NCI-H2107 treated with DMSO at 0.1 percent for 48 hours (cell line): ENCODE measurements at regions not wholly inside any gene's neighbourhood (a gene's known extent, or its start where the extent isn't known, plus 50 kb on each side); places are given as distances from the start of the nearest gene placed in this dataset.
A peak's percentile ranks its signal among the peaks of the same experiment; 100 is the strongest.

Experiments
- DNase-seq: peaks from one replicate; lab custom pipeline; 2025; ENCODE audit not compliant: unreplicated experiment; lab: John Stamatoyannopoulos, UW

DNA sequence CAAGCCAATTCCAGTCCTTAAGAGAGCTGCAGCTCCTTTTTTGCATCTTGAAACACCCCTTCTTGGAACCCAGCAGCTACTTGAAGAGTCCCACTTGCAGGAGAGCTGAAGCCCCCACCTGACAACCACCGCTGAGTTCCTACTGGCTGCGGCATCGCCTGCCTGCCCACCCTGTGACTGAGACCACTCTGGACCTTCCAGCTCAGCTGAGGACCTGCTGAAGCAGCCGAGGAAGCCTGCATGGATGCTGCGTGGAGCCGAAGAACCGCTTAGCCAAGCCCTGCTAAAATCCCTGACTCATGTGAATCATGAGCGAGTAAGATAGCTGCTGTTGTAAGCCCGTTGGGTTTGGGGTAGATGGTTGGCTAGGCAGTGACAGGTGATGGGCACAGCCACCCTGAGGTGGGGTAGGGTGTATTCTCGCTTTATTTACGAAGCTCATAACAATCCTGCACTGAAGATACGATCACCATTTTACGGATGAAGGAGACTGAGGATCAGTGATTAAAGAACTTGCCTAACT lies 78.4 kb downstream of the INHBB start:
- DNase-seq, result no peak

DNA sequence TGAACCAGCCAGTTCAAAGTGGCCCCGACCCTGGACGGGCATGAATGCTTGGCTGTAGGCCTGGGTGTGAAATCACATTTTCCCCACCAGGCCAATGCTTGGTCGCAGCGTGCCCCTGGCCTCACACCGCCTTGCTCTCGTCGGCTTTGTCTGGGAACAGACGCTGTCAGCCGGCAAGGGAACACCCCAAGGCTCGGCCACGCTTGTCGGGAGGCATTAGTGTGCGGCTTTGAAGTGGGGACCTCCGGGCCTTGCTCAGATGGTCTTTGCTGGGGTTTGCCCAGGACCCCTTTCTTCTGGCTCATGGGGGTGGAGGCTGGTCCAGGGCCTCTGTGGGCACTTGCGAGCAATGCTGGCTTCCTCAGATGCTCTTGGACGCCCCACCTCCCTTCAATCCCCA lies 79.1 kb downstream of the INHBB start:
- no peak for DNase-seq

DNA sequence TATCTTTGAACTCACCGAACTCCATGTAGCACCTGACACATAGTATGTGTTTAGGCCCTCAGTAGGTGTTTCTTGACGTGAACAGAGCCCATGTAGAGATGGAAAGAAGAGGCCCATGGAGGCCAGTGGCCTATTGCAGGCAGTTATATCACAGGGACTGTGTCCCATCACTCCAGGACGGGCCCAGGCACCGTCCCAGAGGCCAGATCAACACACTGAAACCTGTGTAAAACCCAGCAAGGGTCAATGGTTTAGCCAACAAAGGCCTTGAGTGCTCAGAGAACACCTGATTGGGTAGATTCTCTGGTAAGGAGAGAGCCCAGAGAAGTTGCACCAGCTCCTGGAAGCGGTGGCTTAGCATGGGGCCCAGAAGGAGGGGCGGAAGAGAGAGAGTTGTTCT lies 82.8 kb downstream of the INHBB start:
- no peak for DNase-seq

DNA sequence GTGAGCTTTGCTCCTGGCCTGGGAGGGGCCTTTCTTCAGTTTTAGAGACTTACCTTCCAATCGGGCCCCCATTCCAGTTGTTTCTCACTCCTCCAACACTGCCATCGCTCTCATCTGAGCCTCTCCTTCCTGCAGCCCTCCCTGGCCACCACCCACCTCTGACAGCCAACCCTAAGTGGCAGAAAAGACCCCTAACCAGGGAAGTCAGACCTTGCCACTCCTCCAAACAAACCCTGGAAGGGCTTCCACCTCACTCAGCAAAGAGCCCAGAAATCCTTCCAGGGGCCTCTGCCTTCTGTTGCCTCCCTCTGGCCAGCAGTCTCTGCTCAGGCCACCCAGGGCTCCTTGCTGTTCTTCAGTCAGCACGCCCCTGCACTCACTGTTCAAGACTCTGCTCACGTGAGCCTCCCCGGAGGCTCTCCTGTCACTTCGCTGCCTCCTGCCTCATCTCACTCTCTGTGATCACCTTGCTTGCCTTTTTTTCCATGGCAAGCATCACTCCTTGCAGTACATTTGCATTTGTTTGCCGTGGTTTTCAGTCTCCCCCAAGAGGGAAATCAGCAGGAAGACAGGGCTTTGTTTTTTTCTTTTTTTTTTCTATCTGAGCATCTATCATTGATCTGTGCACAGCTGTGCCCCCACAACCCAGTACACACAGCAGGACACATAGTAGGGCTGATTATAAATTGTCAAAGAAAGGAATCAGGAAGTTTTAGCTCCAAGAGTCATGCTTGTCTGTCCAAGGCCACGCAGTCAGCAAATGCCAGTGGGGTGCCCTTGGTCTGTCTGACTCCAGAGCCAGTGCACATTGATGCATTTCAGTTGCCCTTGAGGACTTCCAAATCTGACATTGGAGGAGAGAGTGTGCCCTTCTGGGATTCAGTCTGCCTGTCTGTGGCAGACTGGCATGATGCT lies 83.9 kb downstream of the INHBB start:
- peak; percentile 10 for DNase-seq

DNA sequence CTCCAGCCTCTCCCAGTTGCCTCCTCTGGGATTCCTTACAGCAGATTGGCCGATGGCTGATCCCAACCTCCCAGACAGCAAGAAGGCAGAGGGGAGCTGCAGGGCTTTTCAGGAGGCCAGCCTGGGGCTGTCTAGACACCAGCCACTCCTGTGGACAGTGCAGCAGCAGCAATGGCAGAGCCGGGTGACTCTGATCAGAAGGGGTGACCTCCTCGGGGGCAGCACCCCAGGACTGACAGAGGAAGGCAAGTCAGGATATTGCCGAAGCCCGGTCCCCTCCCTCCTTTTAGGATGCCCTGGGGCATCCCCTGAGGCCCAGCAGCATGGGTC lies 84.5 kb downstream of the INHBB start:
- DNase-seq, result no peak

DNA sequence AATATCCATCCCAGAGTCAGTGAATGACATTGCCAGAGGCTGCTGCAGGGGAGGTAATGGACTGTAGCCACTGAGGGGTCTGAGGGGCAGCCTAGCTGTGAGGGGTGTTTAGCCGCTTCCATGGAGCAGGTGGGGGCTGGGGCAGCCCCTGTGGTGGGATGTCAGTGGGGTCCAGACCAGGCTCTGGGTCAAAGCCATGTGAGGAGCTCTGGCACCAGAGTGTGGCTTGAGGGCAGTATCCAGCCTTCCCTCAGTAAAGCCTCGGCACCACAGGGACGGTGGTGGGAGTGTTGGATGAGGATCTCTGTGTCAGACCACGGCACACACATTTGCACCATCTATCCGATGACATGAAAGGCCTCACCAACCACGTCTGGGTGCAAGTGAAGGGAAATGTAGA lies 85.0 kb downstream of the INHBB start:
- no peak for DNase-seq

DNA sequence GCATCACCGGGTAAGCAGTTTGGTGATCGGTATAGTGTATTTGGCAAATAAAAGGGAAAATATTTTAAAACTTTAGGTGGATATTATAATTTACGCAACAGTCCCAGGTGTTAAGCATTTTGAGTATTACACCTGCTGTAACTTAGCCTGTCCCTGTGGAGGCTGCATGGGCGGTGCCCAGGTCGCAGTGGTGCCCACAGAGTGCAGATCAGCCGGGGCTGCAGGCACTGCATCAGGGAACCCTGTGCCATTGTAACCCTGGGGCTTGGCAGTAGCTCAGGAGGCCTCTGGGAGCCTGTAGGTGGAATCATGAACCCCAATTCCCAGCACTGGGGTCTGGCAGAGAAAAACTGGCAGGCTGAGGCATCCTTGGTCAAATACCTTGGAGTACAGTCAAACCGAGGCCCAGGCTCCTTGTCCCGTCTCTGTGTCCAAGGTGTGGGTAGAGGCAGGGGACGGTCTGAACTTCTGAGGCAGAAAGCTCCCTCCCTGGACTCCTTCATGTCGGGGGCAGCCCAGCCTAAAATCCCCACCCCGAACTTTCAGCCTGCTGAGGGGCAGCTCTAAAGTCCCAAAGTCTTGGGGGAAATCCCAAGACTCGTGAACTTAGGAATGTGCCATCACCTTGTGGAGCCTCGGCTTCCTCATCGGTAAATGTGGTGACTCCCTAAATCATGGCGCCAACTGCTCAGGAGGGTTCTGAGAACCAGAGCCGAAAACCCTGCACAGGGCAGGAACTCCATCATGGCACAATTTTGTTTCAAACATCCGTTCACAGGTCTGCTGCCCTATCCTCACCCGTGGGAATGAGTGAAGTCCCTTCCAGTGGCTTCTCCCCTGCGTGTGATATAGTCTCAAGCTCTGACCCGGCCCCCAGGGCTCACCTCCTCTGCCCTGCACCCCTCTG lies 85.7 kb downstream of the INHBB start:
- DNase-seq, result no peak

DNA sequence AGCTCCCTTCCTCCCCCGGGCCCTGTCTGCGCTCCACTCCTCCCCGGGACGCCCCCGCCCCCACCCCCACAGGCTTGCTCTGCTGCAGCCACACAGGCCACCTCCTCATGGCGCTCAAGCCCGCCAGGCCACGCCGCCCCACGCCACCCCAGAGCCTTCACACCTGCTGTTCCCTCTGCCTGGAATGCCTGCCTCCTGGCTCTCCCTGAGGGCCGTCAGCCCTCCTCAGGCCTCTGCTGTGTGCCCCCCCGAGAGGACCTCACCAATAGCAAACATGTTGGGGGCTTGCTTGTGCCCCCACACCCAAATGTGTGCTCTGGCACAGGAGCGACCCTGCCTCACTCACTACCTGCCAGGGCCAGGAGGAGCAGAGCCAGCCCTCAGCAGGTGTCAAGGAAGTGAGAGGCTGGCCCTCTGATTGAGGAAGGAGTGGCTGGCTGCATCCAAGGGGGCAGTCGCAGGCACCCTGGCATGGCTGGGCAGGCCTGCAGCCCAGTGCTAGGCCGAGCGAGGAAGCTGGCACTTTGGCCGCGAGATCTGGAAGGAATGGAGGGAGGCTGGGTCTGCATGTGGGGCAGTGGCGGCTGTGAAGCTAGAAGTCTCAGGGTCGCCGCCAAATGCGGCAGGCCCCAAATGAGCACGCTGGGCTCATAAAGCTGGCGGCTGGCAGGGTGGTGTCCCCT lies 86.5 kb downstream of the INHBB start:
- DNase-seq, result no peak

DNA sequence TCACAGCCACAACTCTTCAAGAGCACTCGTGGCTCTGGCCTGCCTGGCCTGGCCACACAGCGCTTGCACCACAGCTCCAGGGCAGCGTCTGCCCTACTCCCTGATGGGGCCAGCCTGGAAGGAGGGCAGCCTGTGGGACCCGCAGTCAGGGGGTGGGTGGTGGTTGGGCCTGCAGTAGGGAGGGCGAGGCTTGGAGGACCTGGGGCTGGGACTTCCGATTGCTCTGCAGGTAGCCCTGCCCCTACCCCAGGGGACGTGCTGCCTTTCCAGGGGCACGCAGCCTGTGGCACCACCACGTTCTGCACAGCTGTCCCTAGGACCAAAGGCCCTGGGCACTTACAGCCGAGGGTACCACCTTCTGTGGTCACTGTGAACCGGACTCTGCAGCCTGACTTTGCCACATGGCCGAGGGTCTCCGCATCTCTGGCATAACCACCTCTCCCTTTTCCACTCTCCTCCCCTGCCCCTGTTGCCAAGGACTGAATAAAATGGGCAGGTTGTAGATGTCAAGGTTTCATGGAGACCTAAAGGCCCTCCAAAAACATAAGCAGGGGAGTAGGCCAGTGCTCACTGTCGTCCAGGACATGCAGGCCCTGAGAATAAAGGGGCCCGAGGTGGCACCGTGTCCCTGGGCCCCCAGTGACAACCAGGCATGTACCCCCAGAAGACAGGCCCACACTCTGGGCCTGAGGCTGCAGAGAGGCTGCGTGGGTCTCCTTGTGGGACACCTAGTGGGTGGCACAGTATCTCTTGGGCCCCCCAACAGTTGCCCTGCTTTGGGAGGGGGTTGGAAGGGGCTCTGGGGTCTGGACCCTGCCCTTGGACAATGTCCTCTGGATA lies 87.3 kb downstream of the INHBB start:
- DNase-seq, result no peak

DNA sequence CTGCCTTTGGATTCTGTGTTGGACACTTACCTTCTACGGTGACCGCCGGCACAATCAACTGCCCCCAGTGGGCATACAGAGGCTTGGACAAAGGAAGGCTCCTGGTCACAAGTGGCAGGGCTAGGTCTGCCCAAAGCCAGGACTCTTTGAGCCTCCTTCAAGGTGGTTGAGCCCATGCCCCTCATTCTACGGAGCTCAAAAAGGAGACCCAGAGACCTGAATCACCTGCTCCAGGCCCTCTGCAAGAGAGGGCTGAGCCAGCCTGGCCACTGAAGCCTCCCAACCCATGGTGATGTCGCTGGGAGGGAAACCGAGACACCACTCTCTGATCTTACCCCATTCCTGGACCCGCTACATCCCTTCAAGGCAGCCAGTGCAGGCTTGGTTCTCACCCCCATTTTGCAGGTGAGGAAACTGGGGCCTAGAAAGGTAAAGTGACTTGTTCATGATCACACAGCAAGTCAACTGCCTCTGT lies 87.9 kb downstream of the INHBB start:
- DNase-seq, result no peak

DNA sequence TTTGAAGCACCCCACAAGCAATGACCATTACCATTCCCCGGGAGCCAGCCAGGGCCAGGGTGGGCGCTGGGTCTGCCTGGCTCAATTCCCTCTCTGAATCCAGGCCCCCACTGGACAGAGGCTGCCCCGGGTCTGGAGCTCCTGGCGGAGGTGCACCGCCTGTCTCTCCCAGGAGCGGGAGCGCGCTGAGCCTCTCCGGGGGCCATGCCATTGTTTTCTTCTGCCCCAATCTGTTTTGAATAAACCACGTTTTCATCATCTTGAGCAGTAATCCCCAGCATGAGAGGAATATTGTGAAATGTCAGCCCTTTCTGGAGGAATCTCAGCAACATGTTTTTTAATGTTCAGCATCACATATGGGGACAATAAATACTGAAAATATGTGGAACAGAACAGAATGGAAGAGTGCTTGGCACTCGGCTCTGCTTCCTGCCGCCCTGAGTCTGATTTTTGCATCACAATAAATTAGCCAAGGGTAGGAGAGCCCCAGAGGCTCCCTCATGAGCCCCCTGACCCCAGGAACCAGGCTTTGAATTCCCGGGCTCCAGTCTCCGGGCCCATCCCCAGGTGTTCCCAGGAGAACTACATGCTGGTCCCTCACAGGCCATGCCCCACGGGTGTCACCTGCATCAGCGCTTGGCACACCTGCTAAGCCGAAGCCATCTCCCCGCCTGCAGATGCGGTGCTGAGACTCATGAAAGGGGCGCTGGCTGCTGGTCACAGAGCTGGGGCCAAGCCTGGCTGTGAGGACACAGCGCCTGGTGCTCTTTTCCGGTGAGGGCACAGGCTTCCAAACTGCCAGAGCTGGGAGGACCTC lies 88.8 kb downstream of the INHBB start:
- DNase-seq, result no peak

DNA sequence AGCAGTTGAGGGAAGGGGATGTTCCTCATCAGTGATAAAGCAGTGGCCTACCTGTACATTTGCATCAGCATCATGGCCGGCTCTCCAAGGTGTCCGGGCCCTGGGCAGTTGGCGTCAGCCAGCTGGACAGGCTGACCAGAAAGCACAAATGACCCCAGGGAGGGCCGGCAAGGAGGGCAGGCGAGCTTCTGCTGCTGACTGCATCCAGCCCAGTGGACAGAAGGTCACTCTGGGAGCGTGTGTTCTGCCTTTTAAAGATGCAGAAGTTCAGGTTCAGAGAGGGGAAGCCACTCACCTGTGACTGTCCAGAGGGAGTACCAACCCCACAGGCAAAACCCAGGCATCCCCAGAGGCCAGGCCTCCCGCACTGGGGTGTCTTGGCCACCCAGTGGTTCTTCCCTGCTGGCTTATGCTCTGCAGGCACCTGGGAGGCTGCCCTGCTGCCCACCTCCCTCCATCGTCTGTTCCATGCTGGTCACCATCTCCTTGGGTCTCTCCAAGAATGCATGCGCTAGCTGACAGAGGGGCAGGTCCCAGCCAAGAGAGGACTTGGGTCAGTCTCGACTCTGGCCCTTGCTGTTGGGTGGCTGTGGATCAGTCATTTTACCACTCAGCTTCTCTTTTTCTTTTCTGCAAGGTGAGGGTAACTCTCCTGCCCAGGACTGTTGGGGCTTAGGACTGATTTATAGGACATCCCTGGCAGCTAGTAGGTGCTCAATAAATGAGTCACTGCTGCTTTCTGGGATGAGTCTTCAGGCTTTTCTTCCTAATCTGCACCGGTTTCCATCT lies 89.9 kb downstream of the INHBB start:
- no peak for DNase-seq

DNA sequence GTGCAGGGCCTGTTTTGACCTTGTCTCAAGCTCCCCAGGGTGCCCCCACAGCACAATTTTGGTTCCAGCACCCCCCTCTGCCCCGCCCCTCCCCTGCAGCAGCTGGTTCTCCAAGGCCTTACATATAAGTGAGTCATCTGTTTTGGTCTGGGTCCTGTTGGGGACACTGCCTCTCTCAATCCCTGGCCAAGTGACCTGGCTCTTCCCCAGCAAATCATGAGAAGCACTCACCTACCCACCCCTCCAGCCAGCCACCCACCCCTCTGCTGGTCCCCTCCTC lies 90.5 kb downstream of the INHBB start:
- no peak for DNase-seq

DNA sequence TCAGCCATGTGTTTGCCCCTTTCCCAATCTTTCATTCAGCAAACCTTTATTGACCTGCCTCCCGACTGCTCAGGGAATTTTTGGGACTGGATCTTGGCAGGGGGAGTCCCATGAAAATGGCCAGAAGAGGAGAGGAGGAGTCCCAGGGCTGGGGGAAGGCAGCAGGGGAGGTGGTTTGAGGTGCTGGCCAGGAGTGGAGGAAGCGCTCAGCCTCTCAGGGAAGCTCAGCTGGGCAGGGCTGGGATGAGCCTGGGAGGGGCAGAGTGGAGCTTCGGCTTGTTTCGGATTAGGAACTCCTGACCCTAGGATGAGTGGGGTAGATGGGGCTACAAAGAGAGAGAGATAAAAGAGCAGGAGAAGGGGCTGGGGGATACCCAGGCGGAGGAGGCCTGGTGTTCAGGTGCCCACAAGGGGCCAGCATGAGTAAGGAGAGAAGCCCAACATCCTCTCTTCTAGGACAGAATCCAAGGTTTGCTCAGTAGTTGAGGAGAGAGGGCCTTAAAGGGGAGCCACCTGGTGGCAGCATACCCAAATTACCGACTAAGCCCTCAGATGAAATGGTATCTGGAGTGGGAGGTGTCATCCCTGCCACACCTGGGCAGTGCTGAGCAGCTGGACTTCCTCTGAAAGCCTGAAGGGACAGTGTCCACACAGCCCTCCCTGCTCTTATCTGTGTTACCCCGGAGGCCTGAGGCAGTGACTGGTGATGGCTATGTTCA lies 91.1 kb downstream of the INHBB start:
- peak; percentile 10 for DNase-seq

DNA sequence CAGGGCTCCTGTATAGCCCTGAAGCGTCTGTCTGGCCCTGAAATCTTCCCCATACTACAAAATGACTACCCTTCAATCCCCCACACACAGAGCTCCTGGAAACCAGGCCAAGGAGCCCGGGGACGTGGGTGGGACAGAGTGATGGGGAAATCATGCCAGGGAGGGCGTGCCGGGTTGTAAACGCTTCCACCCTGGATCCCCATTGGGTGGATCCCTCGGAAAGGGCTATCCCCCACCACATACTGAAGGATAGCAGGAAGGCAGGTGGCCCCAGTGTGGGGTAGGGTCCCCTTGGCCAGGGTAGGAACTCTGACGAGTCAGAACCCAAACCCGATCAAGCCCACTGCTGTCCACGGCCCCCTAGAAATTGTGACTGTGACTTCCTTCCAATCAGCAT lies 91.7 kb downstream of the INHBB start:
- DNase-seq, result no peak

DNA sequence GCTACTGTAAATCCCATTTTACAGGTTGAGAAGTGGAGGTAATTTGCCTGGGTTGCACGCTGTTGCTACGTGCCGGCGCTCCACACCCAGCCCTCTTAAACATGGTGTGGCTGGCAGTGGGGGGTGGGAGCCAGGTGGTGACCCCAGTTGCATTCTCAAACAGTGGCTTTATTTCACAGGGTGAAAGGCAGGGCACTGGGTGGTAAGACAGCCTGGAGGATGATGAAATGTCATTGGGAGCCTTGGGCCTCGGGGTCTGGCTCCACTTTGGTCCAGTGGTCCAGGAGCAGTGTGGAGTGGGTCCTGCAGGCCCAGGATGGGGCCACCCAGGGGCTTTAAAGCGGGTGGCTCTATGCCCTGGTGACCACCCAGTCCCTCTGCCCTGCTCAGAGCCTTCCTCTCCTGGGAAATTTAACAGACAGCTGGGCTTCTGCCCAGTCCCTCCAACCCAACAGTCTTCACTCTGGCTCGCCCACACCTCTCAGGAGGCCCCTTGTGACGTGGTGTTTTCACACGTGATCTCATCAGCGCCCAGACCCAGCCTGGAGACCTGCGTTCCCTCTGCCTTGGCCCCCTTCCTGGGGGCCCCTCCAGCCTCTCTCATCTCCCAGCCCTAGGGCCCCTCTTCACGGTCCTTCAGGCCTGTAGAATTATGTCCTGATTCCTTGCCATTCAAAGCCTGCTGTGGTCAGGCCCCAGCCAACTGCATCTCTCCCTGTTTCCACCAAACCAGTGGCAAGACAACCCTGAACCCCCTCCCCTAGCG lies 92.5 kb downstream of the INHBB start:
- no peak for DNase-seq

DNA sequence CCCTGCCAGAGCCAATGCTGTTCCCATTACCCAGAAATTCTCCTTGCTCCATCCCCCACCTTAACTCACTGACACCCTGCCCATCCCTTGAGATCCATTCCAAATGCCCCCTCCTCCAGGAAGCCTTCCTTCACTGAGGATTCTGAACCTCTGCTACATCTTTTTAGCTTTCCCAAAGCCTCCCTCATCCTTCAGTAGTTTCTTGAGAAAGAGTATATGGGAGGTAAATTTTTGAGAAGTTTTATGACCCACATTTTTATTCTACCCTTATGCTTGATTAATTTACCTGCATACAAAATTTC lies 93.1 kb downstream of the INHBB start:
- DNase-seq, result no peak
